Kidney (tissue), 13 donors: ENCODE measurements at regions not wholly inside any gene's neighbourhood (a gene's known extent, or its start where the extent isn't known, plus 50 kb on each side); places are given as distances from the start of the nearest gene placed in this dataset.

ENCODE experiments used
- DNase-seq, 5 donors: peaks; one replicate each; pipeline ENCODE4 v3.0.0-alpha.2; 2013 to 2020
- FAIRE-seq: peaks from 2 replicates; lab custom pipeline; 2012; peaks lifted over from hg19 to GRCh38; lab: Jason Lieb, UNC
- H3K27ac ChIP-seq, 2 donors: one replicate each; pipeline ENCODE4 v1.7.0; 2013; ENCODE audit warnings: low read depth in 2 of 2, low read length in 2 of 2, inconsistent platforms in 1 of 2
- H3K27me3 ChIP-seq: one replicate; pipeline ENCODE4 v1.7.1; 2013; ENCODE audit warnings: low read length, inconsistent platforms; ENCODE audit not compliant: control insufficient read depth, insufficient read depth
- H3K36me3 ChIP-seq, 3 donors: one replicate each; pipeline versions ENCODE4 v1.7.0 to v1.7.1; 2013; ENCODE audit warnings: low read length in 3 of 3, control low read depth in 1 of 3, inconsistent platforms in 1 of 3; ENCODE audit not compliant: insufficient read depth in 3 of 3, control insufficient read depth in 2 of 3
- H3K4me1 ChIP-seq, 3 donors: one replicate each; pipeline versions ENCODE4 v1.7.0 to v1.7.1; 2013; ENCODE audit warnings: low read length in 3 of 3, inconsistent platforms in 1 of 3, low read depth in 1 of 3; ENCODE audit not compliant: control insufficient read depth in 2 of 3, insufficient read depth in 2 of 3
- H3K4me3 ChIP-seq, 3 donors: one replicate each; pipeline versions ENCODE4 v1.7.0 to v1.8.1; 2013; ENCODE audit warnings: low read length in 3 of 3, control low read depth in 1 of 3, inconsistent platforms in 1 of 3
- H3K9ac ChIP-seq, 3 donors: one replicate each; pipeline versions ENCODE4 v1.7.0 to v1.7.1; 2013; ENCODE audit warnings: low read length in 3 of 3, control low read depth in 1 of 3, inconsistent platforms in 1 of 3
- H3K9me3 ChIP-seq, 3 donors: one replicate each; pipeline versions ENCODE4 v1.7.0 to v1.7.1; 2013; ENCODE audit warnings: low read length in 3 of 3, control low read depth in 1 of 3, inconsistent platforms in 1 of 3; ENCODE audit not compliant: control insufficient read depth in 2 of 3, insufficient read depth in 1 of 3
- CTCF ChIP-seq: IDR thresholded peaks from 3 replicates; pipeline ENCODE4 v1.5.1; 2012; ENCODE audit warnings: mild to moderate bottlenecking, moderate library complexity, borderline replicate concordance; ENCODE audit not compliant: insufficient read depth; ENCODE audit errors: extremely low read depth
- intact Hi-C: fragments of 100-400 bp; cut with DNase I; formaldehyde crosslinking; loops from one replicate; pipeline ENCODE4 v1.11.1; 2022
- donor health status: control.
- donor health status: control.
- donor health status: control.
- donor health status: control.
- donor health status: control.
- donor health status: DM: yes; HTN: yes; CAD: no.
- donor health status: Normal renal cell carcinoma (clear cell type).

- Histone ChIP-seq H3K27ac (no peak overlapping the region), H3K4me1 (peaks cover 0 to 5% (median 2%) of the 10 kb centered on the region in 3 donors), H3K27me3 (no peaks in the 10 kb centered on the region), H3K9ac (no peak overlapping the region), H3K36me3 (no peaks in the 10 kb centered on the region), H3K9me3 (no peaks in the 10 kb centered on the region), H3K4me3 (no peak overlapping the region)
- no peak for TF ChIP-seq CTCF
- intact Hi-C loops = no loop called here
- FAIRE-seq = no peak
- no peak for DNase-seq
Measured at GRCh38 chr7:118011652-118012051, 138.4 kb upstream of the CTTNBP2 start.

- Histone ChIP-seq H3K4me1 (no peaks in the 10 kb centered on the region), H3K27ac (no peak overlapping the region), H3K4me3 (no peak overlapping the region), H3K9me3 (no peaks in the 10 kb centered on the region), H3K36me3 (no peaks in the 10 kb centered on the region), H3K9ac (no peak overlapping the region), H3K27me3 (no peaks in the 10 kb centered on the region)
- no peak for TF ChIP-seq CTCF
- DNase-seq (no peak), FAIRE-seq (no peak)
- intact Hi-C loops = no loop called here
Measured at GRCh38 chr7:118013252-118014010, 140.2 kb upstream of the CTTNBP2 start.

GRCh38 chr7:118022546-118022945 is 149.3 kb upstream of the CTTNBP2 start:
- TF ChIP-seq CTCF = no peak
- no peaks in the 10 kb centered on the region for H3K9me3 ChIP-seq
- no peak for DNase-seq
- H3K4me1 ChIP-seq = no peaks in the 10 kb centered on the region
- H3K27me3 ChIP-seq = no peaks in the 10 kb centered on the region
- H3K9ac ChIP-seq = no peak overlapping the region
- no peak overlapping the region for H3K27ac ChIP-seq
- FAIRE-seq = no peak
- no peak overlapping the region for H3K4me3 ChIP-seq
- intact Hi-C loops = no loop called here
- no peaks in the 10 kb centered on the region for H3K36me3 ChIP-seq
